Pulmonary artery endothelial cell (primary cell): ENCODE measurements at regions not wholly inside any gene's neighbourhood (a gene's known extent, or its start where the extent isn't known, plus 50 kb on each side); places are given as distances from the start of the nearest gene placed in this dataset.

ENCODE experiments used
- DNase-seq: peaks from one replicate; pipeline ENCODE4 v3.0.0-alpha.2; 2011; ENCODE audit warnings: low read depth, low spot score

DNA sequence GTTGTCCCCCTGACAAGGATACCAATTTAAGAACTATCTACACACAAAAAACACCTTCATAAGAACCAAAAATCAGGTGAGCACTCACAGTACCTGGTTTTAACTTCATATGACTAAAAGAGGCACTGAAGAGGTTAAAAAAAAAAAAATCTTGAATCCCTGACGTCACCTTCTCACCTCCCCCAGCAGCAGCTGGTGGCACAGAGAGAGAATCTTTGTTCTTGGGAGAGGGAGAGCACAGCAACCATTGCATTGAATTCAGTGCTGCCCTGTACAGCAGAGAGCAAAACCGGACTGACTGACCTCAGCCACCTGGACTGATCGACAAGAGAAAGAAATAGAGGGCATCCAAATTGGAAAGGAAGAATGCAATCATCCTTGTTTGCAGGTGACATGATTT lies 566.0 kb downstream of the TMX3 start:
- no peak for DNase-seq

DNA sequence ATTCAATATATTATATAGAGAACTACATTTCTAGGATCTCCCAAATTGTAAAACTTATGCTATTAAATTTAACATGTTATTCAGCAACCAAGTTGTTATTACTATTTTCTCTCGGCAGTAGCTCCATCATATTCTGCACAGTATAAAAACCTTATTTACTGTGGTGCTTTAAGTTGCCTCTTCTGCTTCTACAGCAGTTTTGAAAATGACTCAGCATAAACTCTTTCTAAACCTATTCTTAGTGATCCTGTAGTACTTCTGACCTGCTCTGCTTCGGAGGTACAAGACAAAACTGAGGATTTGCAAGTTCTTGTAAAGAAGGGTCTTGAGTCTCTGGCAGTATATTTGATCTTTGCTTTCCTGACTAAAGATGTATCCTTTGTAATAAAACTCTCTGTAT lies 567.2 kb downstream of the TMX3 start:
- no peak for DNase-seq

DNA sequence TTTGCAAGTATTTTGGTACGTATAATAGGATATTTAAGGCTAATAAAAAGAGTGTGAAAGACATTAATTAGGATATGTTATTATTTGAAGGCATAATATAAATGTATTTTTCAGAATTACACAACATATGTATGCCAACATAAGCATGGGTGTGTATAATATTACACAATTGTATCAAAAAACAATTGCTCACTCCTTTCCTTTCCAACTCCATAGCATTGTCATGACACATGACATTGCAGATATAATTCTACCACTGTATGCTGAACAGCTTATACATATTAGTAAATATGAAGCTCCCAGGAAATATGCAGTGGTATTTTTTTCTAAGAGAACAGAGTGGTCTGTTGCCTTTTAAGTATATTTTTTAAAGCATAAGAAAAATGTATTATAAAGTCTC lies 593.1 kb downstream of the TMX3 start:
- DNase-seq: no peak

DNA sequence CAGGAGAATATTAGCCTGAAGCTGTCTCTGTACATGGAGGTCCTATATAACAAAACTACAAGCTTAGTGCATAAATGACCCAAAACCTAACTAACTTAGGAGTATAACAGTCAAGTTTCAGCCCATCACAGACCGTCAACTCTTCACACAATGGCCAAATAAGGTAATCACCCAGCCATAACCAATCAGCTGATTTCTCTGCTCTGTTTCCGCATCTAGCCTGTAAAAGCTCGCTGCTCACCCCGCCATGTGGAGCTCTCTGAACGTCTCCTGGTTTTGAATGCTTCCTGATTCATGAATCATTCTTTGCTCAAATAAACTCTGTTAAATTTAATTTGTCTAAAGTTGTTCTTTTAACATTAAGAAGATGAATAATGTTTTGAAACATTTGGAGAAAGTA lies 593.6 kb downstream of the TMX3 start:
- no peak for DNase-seq

DNA sequence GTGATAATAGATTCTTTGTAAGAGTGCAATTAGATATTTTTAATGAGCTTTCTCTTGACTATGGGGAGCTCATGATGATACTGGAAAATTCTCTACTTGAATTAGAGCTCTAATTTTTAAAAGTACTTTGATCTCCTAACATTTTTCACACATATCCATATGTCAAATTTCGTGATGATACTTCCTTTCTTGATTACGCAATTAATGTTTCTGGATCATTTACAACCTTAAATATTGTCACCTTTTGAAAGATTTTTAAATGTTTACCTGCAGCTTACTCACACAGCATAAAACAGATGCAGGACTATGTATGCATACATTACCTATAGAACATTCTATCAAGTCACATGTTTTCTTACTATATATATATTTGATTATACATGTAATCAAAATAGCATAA lies 598.5 kb upstream of the DSEL start:
- no peak for DNase-seq

DNA sequence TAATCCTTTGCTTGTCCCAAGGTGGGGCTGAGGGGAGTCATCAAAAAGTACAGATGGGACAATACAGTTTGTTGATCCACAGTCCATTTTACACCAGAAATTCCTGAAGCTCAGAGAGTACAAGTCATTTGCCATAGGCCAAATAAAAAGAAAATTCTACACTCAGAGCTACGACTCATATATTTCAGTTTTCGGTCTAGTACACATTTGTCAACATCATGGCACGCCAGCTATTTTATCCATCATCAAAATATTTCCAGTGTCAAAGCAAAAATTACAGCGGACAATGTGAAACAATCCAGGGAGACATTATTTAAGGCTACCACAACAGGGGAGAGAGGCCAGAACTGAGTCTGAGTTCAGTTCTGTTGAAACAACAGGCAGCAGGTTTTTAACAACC lies 587.5 kb upstream of the DSEL start:
- no peak for DNase-seq

DNA sequence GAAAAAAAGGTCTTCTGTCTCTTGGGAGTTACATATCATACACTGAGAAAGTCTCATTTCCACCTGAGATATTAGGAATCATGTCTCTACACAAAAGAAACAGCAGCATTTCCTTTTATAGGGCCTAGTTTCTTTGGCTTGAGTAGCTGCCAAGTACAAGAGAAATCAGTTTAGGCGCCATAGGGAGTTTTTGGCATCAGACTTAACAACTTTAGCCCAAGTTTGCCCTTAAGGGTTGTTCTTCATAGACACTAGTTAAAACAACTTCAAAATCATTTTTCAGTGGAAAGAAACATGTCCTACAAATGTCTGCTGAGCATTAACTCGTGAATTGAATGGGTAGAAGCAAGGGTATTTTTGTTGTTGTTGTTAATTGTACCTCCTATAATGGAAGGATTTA lies 587.0 kb upstream of the DSEL start:
- DNase-seq: no peak

DNA sequence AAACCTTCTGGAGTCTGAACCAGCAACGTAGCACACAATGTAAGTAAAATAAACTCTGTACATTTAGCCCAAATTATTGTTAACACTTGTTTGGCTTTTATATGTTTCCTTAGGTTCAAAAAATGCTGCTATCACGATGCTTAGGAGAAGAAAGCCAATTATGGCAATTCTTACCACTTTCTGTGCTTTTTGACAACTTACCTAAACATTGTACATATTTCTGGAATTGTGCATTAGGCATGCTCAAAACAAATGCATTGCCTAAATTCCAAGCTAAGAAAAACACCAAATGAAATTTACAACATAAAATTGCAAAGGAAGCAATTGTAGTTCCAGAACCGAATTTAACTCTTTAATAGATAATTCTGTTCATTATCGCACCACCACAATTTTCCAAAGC lies 585.6 kb upstream of the DSEL start:
- no peak for DNase-seq

DNA sequence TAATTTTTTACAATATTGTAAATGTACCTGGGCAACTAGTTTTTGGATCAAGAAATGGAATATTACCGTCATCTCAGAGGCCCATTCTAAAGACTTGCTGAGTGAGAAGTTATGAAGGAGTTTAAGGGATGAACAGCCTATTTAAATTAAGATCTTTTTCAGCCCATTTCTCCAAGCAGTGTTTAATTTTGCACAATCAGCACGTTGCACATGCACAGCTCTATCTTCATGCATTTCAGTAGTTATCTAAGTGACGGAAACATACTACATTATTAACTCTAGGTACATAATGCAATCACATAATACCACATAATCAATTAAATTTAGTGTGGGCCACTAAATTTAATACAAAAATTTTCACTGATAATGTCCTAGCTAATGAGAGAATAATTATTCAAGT lies 582.1 kb upstream of the DSEL start:
- no peak for DNase-seq

DNA sequence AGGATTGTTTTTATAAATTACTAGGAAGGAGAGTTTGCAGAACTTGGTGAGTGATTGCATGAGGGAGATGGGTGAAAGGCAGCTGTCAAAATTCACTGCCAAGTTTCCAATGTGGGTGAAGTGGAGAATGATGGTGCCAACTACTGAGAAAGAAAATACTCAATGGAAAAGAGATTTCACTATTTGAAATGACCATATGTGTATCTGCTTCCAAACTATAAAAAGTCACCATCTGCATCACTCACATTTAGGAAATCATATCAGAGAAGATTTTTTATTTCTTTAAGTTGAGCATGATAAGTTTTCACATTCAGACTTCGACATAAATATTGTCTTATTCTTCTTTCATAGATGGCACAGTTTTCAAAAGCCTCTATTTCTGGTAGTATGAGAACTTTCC lies 570.0 kb upstream of the DSEL start:
- no peak for DNase-seq

DNA sequence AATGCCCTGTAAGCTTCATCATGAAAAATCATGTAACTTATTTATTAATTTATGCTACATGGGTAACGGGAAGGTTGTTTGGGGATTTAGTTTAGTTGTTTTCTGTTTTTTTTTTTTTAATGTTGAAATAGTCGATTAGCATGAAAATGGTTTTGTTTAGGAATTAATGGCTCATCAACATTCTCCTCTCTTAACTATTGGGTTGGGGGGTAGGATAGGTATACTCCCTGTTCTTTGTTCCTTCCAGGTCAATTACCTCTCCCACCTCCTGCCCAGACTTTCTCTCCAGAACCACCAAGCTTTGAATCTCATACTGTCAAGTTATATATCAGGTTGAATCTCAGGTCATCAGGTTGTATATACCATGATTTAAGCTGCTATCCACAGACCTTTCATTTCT lies 568.7 kb upstream of the DSEL start:
- no peak for DNase-seq

DNA sequence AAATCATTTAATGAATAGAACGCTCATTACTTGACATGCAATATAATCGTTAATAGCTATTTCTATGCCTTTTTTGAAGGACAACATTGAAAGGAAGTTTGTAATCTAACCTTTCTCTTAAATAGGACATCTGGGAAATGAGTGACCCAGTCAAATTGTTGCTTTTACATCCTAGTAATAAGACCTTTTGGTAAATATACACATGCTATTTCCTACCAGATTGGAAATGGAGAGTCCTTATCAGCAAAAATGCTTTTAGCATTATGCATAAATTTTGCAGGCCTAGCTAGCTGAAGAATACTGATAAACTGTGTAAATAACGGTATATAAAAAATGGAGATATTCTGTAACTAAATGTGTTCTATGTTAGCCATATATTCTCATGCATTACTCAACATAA lies 567.3 kb upstream of the DSEL start:
- no peak for DNase-seq

DNA sequence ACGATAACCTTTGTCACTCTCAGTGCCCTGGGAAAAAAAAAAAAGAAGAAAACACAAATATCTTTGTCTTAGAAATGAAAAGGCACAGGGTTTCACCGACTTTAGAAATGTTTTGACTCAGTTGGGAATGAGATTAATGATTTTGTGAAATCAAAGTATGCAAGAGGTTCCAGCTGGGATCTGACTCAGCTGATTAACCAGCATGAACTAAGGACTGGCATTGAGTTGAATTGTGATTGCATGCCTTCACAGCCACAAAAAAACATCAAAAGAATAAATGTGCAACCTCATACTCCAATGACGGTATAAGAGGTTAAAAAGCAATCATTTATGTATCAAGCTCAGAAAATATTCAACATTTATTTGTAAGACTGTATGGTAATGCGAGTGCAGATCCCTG lies 566.6 kb upstream of the DSEL start:
- no peak for DNase-seq

DNA sequence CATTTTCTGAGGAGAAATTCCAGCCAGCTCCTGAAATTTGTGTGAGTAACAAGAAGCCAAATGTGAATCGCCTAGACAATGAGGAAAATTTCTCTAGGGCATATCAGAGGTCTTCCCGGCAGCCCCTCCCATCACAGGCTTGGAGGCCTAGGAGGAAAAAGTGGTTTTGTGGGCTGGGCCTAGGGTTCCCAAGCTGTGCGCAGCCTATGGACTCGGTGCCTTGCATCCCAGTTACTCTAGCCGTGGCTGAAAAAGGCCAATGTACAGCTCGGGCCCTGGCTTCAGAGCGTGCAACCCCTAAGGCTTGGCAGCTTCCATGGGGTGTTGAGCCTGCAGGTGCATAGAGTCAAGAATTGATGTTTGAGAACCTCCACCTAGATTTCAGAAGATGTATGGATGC lies 556.2 kb upstream of the DSEL start:
- DNase-seq: no peak

DNA sequence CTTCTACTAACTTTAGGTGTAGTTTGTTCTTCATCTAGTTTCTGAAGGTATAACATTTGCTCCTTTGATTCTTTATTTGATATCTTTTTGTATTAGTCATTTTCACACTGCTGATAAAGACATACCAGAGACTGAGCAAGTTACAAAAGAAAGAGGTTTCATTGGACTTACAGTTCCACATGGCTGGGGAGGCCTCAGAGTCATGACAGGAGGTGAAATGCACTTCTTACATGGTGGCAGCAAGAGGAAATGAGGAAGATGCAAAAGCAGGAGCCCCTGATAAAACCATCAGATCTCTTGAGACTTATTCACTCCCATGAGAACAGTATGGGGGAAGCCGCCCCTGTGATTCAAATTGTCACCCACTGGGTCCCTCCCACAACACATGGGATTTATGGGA lies 544.4 kb upstream of the DSEL start:
- no peak for DNase-seq

DNA sequence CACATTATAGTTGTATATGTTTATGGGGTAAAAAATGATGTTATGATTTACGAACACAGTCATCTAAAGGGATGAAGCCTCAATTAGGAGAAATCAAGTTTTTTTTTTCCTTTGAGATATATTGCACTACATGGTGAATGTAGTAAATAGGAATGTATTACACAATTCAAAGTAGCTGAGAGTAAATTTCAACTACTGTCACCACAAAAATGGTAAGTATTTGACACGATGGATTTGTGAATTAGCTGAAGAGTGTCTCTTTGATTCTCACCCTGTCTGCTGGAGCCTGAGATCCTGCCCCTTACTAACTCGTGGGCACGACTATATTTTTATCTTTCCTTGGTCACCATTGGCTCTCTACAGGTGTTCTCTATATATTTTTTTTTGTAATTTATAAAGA lies 540.4 kb upstream of the DSEL start:
- no peak for DNase-seq

DNA sequence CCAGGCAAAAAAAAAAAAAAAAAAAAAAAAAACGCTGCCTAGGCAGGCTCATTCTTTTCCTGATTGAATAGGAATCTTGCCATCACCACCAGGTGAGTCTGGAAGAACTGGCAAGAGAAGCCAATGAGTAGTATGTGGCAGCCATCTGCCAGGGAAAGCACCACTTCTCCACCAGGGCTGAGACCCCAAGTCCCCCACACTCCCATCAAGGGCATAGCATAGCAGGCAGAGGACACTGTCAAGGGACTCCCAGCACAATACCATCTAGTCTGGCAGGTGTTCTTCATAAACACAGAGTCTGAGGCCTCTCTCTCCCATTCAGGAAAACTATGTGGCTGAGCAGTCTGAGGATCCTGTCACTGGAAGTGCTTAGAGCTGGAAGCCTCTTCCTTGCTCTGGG lies 538.1 kb upstream of the DSEL start:
- DNase-seq: no peak

DNA sequence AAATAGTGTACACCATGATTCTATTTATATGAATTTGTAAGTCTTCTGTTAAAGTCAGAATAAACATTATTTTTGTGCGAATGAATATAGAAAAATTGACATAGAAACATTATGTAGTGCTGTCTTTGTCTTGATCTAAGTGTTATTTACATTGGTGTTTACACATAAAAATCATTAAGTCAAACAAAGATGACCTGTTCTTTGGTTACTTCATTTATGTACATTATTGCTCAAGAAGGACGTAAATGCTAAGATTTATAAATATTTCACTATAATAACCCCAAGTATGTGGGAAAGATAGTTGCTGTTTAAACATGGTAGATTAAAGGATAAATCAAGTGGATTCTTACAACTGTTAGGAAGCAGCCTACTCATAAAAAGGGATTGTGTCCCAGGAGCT lies 536.8 kb upstream of the DSEL start:
- DNase-seq: no peak

DNA sequence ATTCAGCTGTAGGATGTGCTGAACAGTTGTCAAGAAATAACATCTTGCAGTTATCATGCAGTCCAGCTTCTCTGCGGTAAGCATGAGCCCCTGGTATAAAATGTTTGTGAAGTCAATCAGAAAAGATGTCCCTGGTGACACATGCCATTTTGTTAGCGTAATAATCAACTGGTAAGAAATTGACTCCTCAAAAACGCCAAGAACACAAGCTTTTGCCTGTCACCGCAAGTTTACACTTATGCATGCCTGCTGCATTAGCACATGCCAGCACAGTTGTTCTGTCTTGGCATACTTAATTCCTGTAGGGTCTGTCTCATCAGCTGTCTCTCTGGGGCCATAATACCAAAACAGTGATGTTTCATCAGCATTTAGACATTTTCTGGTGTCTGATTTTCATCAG lies 524.8 kb upstream of the DSEL start:
- DNase-seq: no peak

DNA sequence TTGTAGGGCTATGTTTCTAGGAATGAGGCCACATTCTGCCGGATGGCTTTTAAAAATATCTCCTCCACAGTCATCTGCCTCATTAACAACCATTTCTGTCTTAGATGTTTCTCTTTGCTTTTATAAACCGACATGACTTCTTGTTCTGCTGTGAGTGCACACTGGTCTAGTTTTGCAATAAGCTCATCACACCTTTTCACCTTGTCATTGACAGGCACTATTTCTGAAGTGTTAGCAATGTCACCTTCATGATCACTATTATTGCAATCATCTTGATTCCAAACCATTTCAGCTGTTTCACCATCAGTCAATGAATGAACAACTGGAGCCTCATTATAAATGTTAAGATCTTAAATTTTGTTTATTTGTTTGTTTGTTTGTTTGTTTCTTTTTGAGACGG lies 523.7 kb upstream of the DSEL start:
- DNase-seq: no peak

DNA sequence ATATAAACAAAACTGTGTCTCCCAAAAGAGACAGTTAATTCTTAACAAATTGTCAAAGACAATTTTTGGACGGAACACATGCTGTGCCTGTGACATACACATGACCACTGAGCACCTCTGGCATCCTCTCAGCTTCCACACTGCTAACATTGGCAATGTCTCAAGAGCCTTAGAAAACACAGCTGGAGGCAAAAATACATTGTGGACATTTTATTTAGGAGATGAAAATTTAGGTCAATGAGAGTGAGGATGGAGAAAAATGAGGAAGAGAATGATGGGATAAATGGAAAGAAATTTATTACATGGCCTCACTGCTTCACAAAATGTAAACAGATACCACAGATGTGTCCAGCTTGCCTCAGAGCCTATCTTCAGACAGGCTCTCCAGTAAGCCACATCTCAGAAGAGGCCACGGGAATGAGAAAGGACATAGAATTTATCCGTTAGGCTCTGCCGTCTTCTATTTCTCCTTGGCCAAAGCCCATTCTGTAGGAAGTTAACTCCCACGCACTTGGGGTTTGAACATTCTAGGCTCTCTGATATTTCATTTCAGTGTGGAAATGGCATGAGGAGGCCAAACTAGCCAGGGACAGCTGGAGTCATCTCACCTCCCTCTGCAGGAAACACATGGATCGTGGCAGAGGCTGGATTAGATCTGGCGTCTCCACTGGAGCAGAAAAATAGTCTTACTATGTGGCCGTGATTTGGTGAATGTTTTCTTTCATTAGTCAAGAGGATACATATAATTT lies 519.4 kb upstream of the DSEL start:
- DNase-seq: no peak

DNA sequence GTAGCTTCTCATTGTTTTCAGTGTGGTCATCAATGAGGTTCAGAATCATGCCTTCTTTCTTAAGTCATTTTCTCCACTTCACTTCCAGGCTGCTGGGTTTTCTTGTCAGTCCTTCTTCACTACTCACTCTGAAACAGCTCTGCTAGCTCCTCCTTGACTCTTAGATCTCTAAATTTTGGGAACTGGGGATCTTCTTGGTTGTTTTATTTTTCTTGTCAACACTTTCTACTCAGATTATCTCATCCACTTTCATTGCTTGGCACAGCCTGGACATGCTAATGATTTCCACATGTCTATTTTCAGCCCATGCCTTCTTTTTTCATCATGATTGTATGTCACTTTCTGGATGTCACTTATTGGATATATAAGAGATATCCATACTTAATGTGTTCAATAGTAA lies 517.8 kb upstream of the DSEL start:
- DNase-seq: no peak

DNA sequence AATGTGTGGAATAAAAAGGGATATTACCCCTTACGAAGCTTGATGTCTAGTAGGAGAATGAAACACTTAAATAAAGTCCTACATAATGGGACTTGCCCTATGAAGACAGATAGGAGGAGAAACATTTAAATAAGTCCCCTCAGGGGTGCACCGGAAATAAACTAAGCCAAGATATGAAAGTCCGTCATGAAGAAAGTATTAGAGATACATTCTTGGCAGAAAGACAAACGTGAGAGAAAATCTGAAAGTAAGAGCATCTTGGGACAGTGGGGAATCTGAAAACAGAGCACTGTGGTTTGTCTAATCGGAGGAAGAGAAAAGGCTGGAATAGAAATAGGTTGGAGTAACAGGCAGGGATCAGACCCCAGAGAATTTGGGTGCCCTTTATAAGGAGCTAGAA lies 516.9 kb upstream of the DSEL start:
- DNase-seq: no peak

DNA sequence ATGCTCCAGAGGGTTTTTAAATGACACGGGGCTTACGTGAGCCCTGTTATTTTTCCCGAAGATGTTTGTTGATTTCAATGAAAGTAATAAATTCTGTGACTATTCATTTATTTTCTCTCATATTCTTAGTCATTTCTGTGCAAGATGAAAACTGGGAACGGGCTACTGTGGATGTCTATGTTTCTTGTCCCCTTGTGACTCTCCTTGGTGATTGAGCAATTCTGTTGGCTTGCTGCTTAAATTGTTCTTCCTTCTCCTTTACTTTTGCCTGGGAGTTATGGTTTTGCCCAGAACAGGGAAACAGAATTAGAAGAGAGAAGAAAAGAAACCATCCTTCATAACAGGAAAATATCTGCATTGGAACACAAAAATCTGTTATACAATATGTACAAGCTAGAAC lies 508.2 kb upstream of the DSEL start:
- no peak for DNase-seq
